ENCODE measurements at regions not wholly inside any gene's neighbourhood (a gene's known extent, or its start where the extent isn't known, plus 50 kb on each side); places are given as distances from the start of the nearest gene placed in this dataset.
"Not testable (repeated sequence)": the region's sequence is repeated elsewhere in the genome, so short reads cannot be mapped to it uniquely, and the experiment has no call there.

GRCh38 chr18:55695091-55695490 is 107.1 kb upstream of the TCF4 start:
- H3K4me1 ChIP-seq (ENCODE audit: control insufficient read depth in 2 of 2, insufficient read depth in 2 of 2, low read length in 2 of 2) = no peaks in the 10 kb centered on the region
- no peaks in the 10 kb centered on the region for H3K9me3 ChIP-seq (ENCODE audit: control insufficient read depth in 2 of 2, insufficient read depth in 1 of 2, low read length in 1 of 2)
- H3K27me3 ChIP-seq (ENCODE audit: control insufficient read depth in 2 of 2, insufficient read depth in 1 of 2, low read length in 1 of 2) = no peaks in the 10 kb centered on the region
- no peak overlapping the region for H3K4me3 ChIP-seq (ENCODE audit: low read length in 2 of 2)
- no peak for DNase-seq (ENCODE audit: low read depth in 6 of 9, low spot score in 9 of 9)
- no peak overlapping the region for H3K27ac ChIP-seq (ENCODE audit: low read depth in 1 of 2, low read length in 1 of 2)
- no peaks in the 10 kb centered on the region for H3K36me3 ChIP-seq (ENCODE audit: control insufficient read depth in 2 of 2, insufficient read depth in 2 of 2, low read length in 1 of 2)

- Histone ChIP-seq H3K4me3 (ENCODE audit: low read length in 2 of 2) (no peak overlapping the region), H3K4me1 (ENCODE audit: control insufficient read depth in 2 of 2, insufficient read depth in 2 of 2, low read length in 2 of 2) (no peaks in the 10 kb centered on the region), H3K27ac (ENCODE audit: low read depth in 1 of 2, low read length in 1 of 2) (no peak overlapping the region), H3K9me3 (ENCODE audit: control insufficient read depth in 2 of 2, insufficient read depth in 1 of 2, low read length in 1 of 2) (no peaks in the 10 kb centered on the region), H3K36me3 (ENCODE audit: control insufficient read depth in 2 of 2, insufficient read depth in 2 of 2, low read length in 1 of 2) (no peaks in the 10 kb centered on the region), H3K27me3 (ENCODE audit: control insufficient read depth in 2 of 2, insufficient read depth in 1 of 2, low read length in 1 of 2) (no peaks in the 10 kb centered on the region)
- WGBS = 76% methylated on average over 1 of the region's 1 CpG
- DNase-seq (ENCODE audit: low read depth in 6 of 9, low spot score in 9 of 9) = no peak
Observed at GRCh38 chr18:55694291-55694690, 106.3 kb upstream of the TCF4 start.

- H3K36me3 ChIP-seq (ENCODE audit: control insufficient read depth in 2 of 2, insufficient read depth in 2 of 2, low read length in 1 of 2) = no peaks in the 10 kb centered on the region
- no peaks in the 10 kb centered on the region for H3K9me3 ChIP-seq (ENCODE audit: control insufficient read depth in 2 of 2, insufficient read depth in 1 of 2, low read length in 1 of 2)
- peaks cover 0 to 3% of the 10 kb centered on the region in 2 donors for H3K4me1 ChIP-seq (ENCODE audit: control insufficient read depth in 2 of 2, insufficient read depth in 2 of 2, low read length in 2 of 2)
- H3K27ac ChIP-seq (ENCODE audit: low read depth in 1 of 2, low read length in 1 of 2) = no peak overlapping the region
- no peak for DNase-seq (ENCODE audit: low read depth in 6 of 9, low spot score in 9 of 9)
- whole genome bisulfite sequencing = 95% methylated on average over 4 of the region's 4 CpGs
- H3K4me3 ChIP-seq (ENCODE audit: low read length in 2 of 2) = no peak overlapping the region
- H3K27me3 ChIP-seq (ENCODE audit: control insufficient read depth in 2 of 2, insufficient read depth in 1 of 2, low read length in 1 of 2) = no peaks in the 10 kb centered on the region
Observed at GRCh38 chr18:55688030-55688429, 100.0 kb upstream of the TCF4 start.

- no peaks in the 10 kb centered on the region for H3K36me3 ChIP-seq (ENCODE audit: control insufficient read depth in 2 of 2, insufficient read depth in 2 of 2, low read length in 1 of 2)
- no peak overlapping the region for H3K4me3 ChIP-seq (ENCODE audit: low read length in 2 of 2)
- H3K9me3 ChIP-seq (ENCODE audit: control insufficient read depth in 2 of 2, insufficient read depth in 1 of 2, low read length in 1 of 2) = no peaks in the 10 kb centered on the region
- WGBS = 78% methylated on average over 3 of the region's 3 CpGs
- DNase-seq (ENCODE audit: low read depth in 6 of 9, low spot score in 9 of 9) = peak in 1 of 9 donors; percentile 32
- no peaks in the 10 kb centered on the region for H3K27me3 ChIP-seq (ENCODE audit: control insufficient read depth in 2 of 2, insufficient read depth in 1 of 2, low read length in 1 of 2)
- peaks cover 0 to 3% of the 10 kb centered on the region in 2 donors for H3K4me1 ChIP-seq (ENCODE audit: control insufficient read depth in 2 of 2, insufficient read depth in 2 of 2, low read length in 2 of 2)
- no peak overlapping the region for H3K27ac ChIP-seq (ENCODE audit: low read depth in 1 of 2, low read length in 1 of 2)
Observed at GRCh38 chr18:55687106-55687505, 99.1 kb upstream of the TCF4 start.

- Histone ChIP-seq H3K27ac (ENCODE audit: low read depth in 1 of 2, low read length in 1 of 2) (no peak overlapping the region), H3K4me3 (ENCODE audit: low read length in 2 of 2) (no peak overlapping the region), H3K4me1 (ENCODE audit: control insufficient read depth in 2 of 2, insufficient read depth in 2 of 2, low read length in 2 of 2) (peaks cover 0 to 3% of the 10 kb centered on the region in 2 donors), H3K27me3 (ENCODE audit: control insufficient read depth in 2 of 2, insufficient read depth in 1 of 2, low read length in 1 of 2) (no peaks in the 10 kb centered on the region), H3K9me3 (ENCODE audit: control insufficient read depth in 2 of 2, insufficient read depth in 1 of 2, low read length in 1 of 2) (no peaks in the 10 kb centered on the region), H3K36me3 (ENCODE audit: control insufficient read depth in 2 of 2, insufficient read depth in 2 of 2, low read length in 1 of 2) (no peaks in the 10 kb centered on the region)
- no peak for DNase-seq (ENCODE audit: low read depth in 6 of 9, low spot score in 9 of 9)
Observed at GRCh38 chr18:55685638-55686037, 97.6 kb upstream of the TCF4 start.

- Histone ChIP-seq H3K4me3 (ENCODE audit: low read length in 2 of 2) (no peak overlapping the region), H3K4me1 (ENCODE audit: control insufficient read depth in 2 of 2, insufficient read depth in 2 of 2, low read length in 2 of 2) (no peaks in the 10 kb centered on the region), H3K36me3 (ENCODE audit: control insufficient read depth in 2 of 2, insufficient read depth in 2 of 2, low read length in 1 of 2) (no peaks in the 10 kb centered on the region), H3K27ac (ENCODE audit: low read depth in 1 of 2, low read length in 1 of 2) (no peak overlapping the region), H3K9me3 (ENCODE audit: control insufficient read depth in 2 of 2, insufficient read depth in 1 of 2, low read length in 1 of 2) (no peaks in the 10 kb centered on the region), H3K27me3 (ENCODE audit: control insufficient read depth in 2 of 2, insufficient read depth in 1 of 2, low read length in 1 of 2) (no peaks in the 10 kb centered on the region)
- WGBS = 86% methylated on average over 12 of the region's 12 CpGs
- no peak for DNase-seq (ENCODE audit: low read depth in 6 of 9, low spot score in 9 of 9)
Observed at GRCh38 chr18:55672574-55673361, 84.8 kb upstream of the TCF4 start.

GRCh38 chr18:55665506-55665905 is 77.5 kb upstream of the TCF4 start:
- no peaks in the 10 kb centered on the region for H3K9me3 ChIP-seq (ENCODE audit: control insufficient read depth in 2 of 2, insufficient read depth in 1 of 2, low read length in 1 of 2)
- WGBS = 96% methylated on average over 5 of the region's 5 CpGs

GRCh38 chr18:55664758-55665400 is 76.9 kb upstream of the TCF4 start:
- not testable (repeated sequence) for DNase-seq (ENCODE audit: low read depth in 6 of 9, low spot score in 9 of 9); H3K27me3 ChIP-seq (ENCODE audit: control insufficient read depth in 2 of 2, insufficient read depth in 1 of 2, low read length in 1 of 2); H3K27ac ChIP-seq (ENCODE audit: low read depth in 1 of 2, low read length in 1 of 2); H3K36me3 ChIP-seq (ENCODE audit: control insufficient read depth in 2 of 2, insufficient read depth in 2 of 2, low read length in 1 of 2); H3K4me1 ChIP-seq (ENCODE audit: control insufficient read depth in 2 of 2, insufficient read depth in 2 of 2, low read length in 2 of 2); H3K4me3 ChIP-seq (ENCODE audit: low read length in 2 of 2); H3K9me3 ChIP-seq (ENCODE audit: control insufficient read depth in 2 of 2, insufficient read depth in 1 of 2, low read length in 1 of 2)
- 96% methylated on average over 45 of the region's 45 CpGs for WGBS

More at GRCh38 chr18:55665506-55665905, 77.5 kb upstream of the TCF4 start:
- H3K4me1 ChIP-seq (ENCODE audit: control insufficient read depth in 2 of 2, insufficient read depth in 2 of 2, low read length in 2 of 2) = no peaks in the 10 kb centered on the region
- no peaks in the 10 kb centered on the region for H3K27me3 ChIP-seq (ENCODE audit: control insufficient read depth in 2 of 2, insufficient read depth in 1 of 2, low read length in 1 of 2)
- H3K36me3 ChIP-seq (ENCODE audit: control insufficient read depth in 2 of 2, insufficient read depth in 2 of 2, low read length in 1 of 2) = no peaks in the 10 kb centered on the region
- H3K27ac ChIP-seq (ENCODE audit: low read depth in 1 of 2, low read length in 1 of 2) = no peak overlapping the region
- H3K4me3 ChIP-seq (ENCODE audit: low read length in 2 of 2) = no peak overlapping the region
- DNase-seq (ENCODE audit: low read depth in 6 of 9, low spot score in 9 of 9) = no peak

- Histone ChIP-seq H3K27ac (ENCODE audit: low read depth in 1 of 2, low read length in 1 of 2) (no peak overlapping the region), H3K4me3 (ENCODE audit: low read length in 2 of 2) (no peak overlapping the region), H3K9me3 (ENCODE audit: control insufficient read depth in 2 of 2, insufficient read depth in 1 of 2, low read length in 1 of 2) (no peaks in the 10 kb centered on the region), H3K27me3 (ENCODE audit: control insufficient read depth in 2 of 2, insufficient read depth in 1 of 2, low read length in 1 of 2) (no peaks in the 10 kb centered on the region), H3K36me3 (ENCODE audit: control insufficient read depth in 2 of 2, insufficient read depth in 2 of 2, low read length in 1 of 2) (no peaks in the 10 kb centered on the region), H3K4me1 (ENCODE audit: control insufficient read depth in 2 of 2, insufficient read depth in 2 of 2, low read length in 2 of 2) (no peaks in the 10 kb centered on the region)
- DNase-seq (ENCODE audit: low read depth in 6 of 9, low spot score in 9 of 9) = no peak
- WGBS = 98% methylated on average over 4 of the region's 4 CpGs
Observed at GRCh38 chr18:55663891-55664290, 75.9 kb upstream of the TCF4 start.
